H1 (cell line): ENCODE measurements at regions not wholly inside any gene's neighbourhood (a gene's known extent, or its start where the extent isn't known, plus 50 kb on each side); places are given as distances from the start of the nearest gene placed in this dataset.

ENCODE experiments used
- CTCF ChIA-PET: fragments of 300-600 bp; sonication (Branson Sonifier 250); formaldehyde crosslinking; loops from one replicate; lab custom pipeline; 2021; ENCODE audit not compliant: partially characterized antibody; lab: Charles Lee
- POLR2A ChIA-PET: fragments of 300-600 bp; sonication (Branson Sonifier 250); formaldehyde crosslinking; loops from one replicate; lab custom pipeline; 2021; ENCODE audit warnings: inconsistent platforms; ENCODE audit not compliant: partially characterized antibody; lab: Charles Lee
- DNase-seq, 2 experiments: peaks; one replicate each; pipeline versions ENCODE4 v3.0.0 to v3.0.0-alpha.2; 2010 to 2022; ENCODE audit warnings: low spot score in 2 of 2, low read depth in 1 of 2, mixed read lengths in 1 of 2
- FAIRE-seq: peaks from 2 replicates; lab custom pipeline; 2011; peaks lifted over from hg19 to GRCh38; lab: Jason Lieb, UNC
- H2AFZ ChIP-seq: 2 replicates; pipeline ENCODE4 v1.8.1; 2012; ENCODE audit warnings: low read length, inconsistent platforms
- H2AK5ac ChIP-seq: 2 replicates; pipeline ENCODE4 v1.6.1; 2013; ENCODE audit warnings: low read depth, low read length
- H2BK120ac ChIP-seq: replicated peaks from 2 replicates; pipeline ENCODE3; 2013; ENCODE audit warnings: low read depth, low read length, inconsistent platforms
- H2BK12ac ChIP-seq: 2 replicates; pipeline ENCODE4 v1.6.1; 2013; ENCODE audit warnings: low read depth, low read length
- H2BK15ac ChIP-seq: 2 replicates; pipeline ENCODE4 v1.6.1; 2013; ENCODE audit warnings: low read length
- H2BK20ac ChIP-seq: 2 replicates; pipeline ENCODE4 v1.6.1; 2013; ENCODE audit warnings: low read length
- H2BK5ac ChIP-seq: 2 replicates; pipeline ENCODE4 v1.6.1; 2013; ENCODE audit warnings: low read depth, low read length
- H3K14ac ChIP-seq: 2 replicates; pipeline ENCODE4 v1.6.1; 2013; ENCODE audit warnings: inconsistent platforms; ENCODE audit not compliant: insufficient read length
- H3K18ac ChIP-seq: 2 replicates; pipeline ENCODE4 v1.6.1; 2013; ENCODE audit warnings: low read length; ENCODE audit errors: extremely low read depth
- H3K23ac ChIP-seq: 2 replicates; pipeline ENCODE4 v1.6.1; 2013; ENCODE audit warnings: inconsistent platforms; ENCODE audit not compliant: insufficient read length
- H3K23me2 ChIP-seq: 2 replicates; pipeline ENCODE4 v1.6.1; 2013; ENCODE audit warnings: low read depth, low read length
- H3K27ac ChIP-seq: 2 replicates; pipeline ENCODE4 v1.6.1; 2011; ENCODE audit warnings: low read depth, low read length, inconsistent platforms
- H3K27me3 ChIP-seq, 4 experiments: replicated peaks in 1 of 4; 1 replicate in 1 of 4; 2 replicates in 3 of 4; pipeline versions ENCODE4 v1.6.1 to v1.8.1; 2011 to 2013; ENCODE audit warnings: low read length in 3 of 4, mild to moderate bottlenecking in 3 of 4, inconsistent platforms in 2 of 4, mixed read lengths in 2 of 4, moderate library complexity in 1 of 4; ENCODE audit not compliant: control insufficient read depth in 3 of 4, insufficient read depth in 3 of 4; ENCODE audit errors: extremely low read depth in 1 of 4
- H3K36me3 ChIP-seq, 4 experiments: 2 replicates each; pipeline versions ENCODE4 v1.6.1 to v1.8.1; 2011 to 2013; ENCODE audit warnings: mild to moderate bottlenecking in 4 of 4, low read length in 3 of 4, moderate library complexity in 2 of 4, control low read depth in 1 of 4, inconsistent platforms in 1 of 4; ENCODE audit not compliant: insufficient read depth in 4 of 4, control insufficient read depth in 2 of 4
- H3K4ac ChIP-seq: replicated peaks from 2 replicates; pipeline ENCODE3; 2013; ENCODE audit warnings: low read length, low read depth, mixed read lengths, inconsistent platforms; ENCODE audit not compliant: insufficient read length
- H3K4me1 ChIP-seq, 4 experiments: replicated peaks in 1 of 4; 1 replicate in 1 of 4; 2 replicates in 3 of 4; pipeline versions ENCODE4 v1.6.1 to v1.8.1; 2011 to 2013; ENCODE audit warnings: low read length in 3 of 4, inconsistent platforms in 2 of 4, mixed read lengths in 1 of 4; ENCODE audit not compliant: insufficient read depth in 4 of 4, control insufficient read depth in 3 of 4
- H3K4me2 ChIP-seq, 2 experiments: 2 replicates each; pipeline versions ENCODE4 v1.6.1 to v1.8.1; 2011 to 2013; ENCODE audit warnings: low read depth in 2 of 2, low read length in 2 of 2, control low read depth in 1 of 2, inconsistent platforms in 1 of 2, mild to moderate bottlenecking in 1 of 2; ENCODE audit not compliant: insufficient read depth in 1 of 2
- H3K4me3 ChIP-seq, 4 experiments: fragments of 200-600, 300-600 bp in 1 of 4; sonication (generic), shearing (Covaris generic), sonication (Bioruptor Twin) in 1 of 4; 2 replicates each; pipeline versions ENCODE4 v1.5.1 to v1.8.1; 2011 to 2016; ENCODE audit warnings: low read length in 4 of 4, low read depth in 3 of 4, control low read depth in 2 of 4, inconsistent platforms in 2 of 4, mild to moderate bottlenecking in 2 of 4, mixed read lengths in 1 of 4, moderate library complexity in 1 of 4; ENCODE audit not compliant: insufficient read depth in 2 of 4; ENCODE audit errors: extremely low read depth in 1 of 4
- H3K56ac ChIP-seq: replicated peaks from 2 replicates; pipeline ENCODE3; 2013; ENCODE audit warnings: low read depth, mild to moderate bottlenecking, mixed read lengths, low read length, inconsistent platforms; ENCODE audit not compliant: insufficient read length
- H3K79me1 ChIP-seq: 2 replicates; pipeline ENCODE4 v1.6.1; 2013; ENCODE audit warnings: low read depth, low read length, control low read depth
- H3K79me2 ChIP-seq, 2 experiments: 2 replicates each; pipeline versions ENCODE4 v1.6.1 to v1.8.1; 2012 to 2013; ENCODE audit warnings: low read length in 2 of 2, mild to moderate bottlenecking in 2 of 2, inconsistent platforms in 1 of 2; ENCODE audit not compliant: insufficient read depth in 2 of 2, control insufficient read depth in 1 of 2
- H3K9ac ChIP-seq, 4 experiments: replicated peaks in 1 of 4; 1 replicate in 1 of 4; 2 replicates in 3 of 4; pipeline versions ENCODE4 v1.6.1 to v1.8.1; 2011 to 2013; ENCODE audit warnings: low read depth in 3 of 4, low read length in 3 of 4, control low read depth in 2 of 4, mild to moderate bottlenecking in 2 of 4, moderate library complexity in 2 of 4, inconsistent platforms in 1 of 4; ENCODE audit errors: extremely low read depth in 1 of 4
- H3K9me3 ChIP-seq, 2 experiments: 2 replicates each; pipeline versions ENCODE4 v1.6.1 to v1.8.1; 2012 to 2013; ENCODE audit warnings: mild to moderate bottlenecking in 2 of 2, moderate library complexity in 2 of 2, control low read depth in 1 of 2, inconsistent platforms in 1 of 2, low read depth in 1 of 2, low read length in 1 of 2, mixed read lengths in 1 of 2; ENCODE audit not compliant: insufficient read depth in 2 of 2
- H4K20me1 ChIP-seq, 2 experiments: replicated peaks in 1 of 2; 2 replicates each; pipeline versions ENCODE3 to v1.8.1; 2011 to 2013; ENCODE audit warnings: inconsistent platforms in 2 of 2, low read length in 2 of 2, mild to moderate bottlenecking in 1 of 2; ENCODE audit not compliant: insufficient read depth in 2 of 2, control insufficient read depth in 1 of 2
- H4K5ac ChIP-seq: 2 replicates; pipeline ENCODE4 v1.6.1; 2013; ENCODE audit warnings: low read length, low read depth, mixed read lengths, inconsistent platforms; ENCODE audit not compliant: insufficient read length
- H4K8ac ChIP-seq: 2 replicates; pipeline ENCODE4 v1.8.0; 2013; ENCODE audit warnings: mild to moderate bottlenecking, moderate library complexity, low read length, inconsistent platforms; ENCODE audit not compliant: insufficient read depth; ENCODE audit errors: extremely low read depth
- H4K91ac ChIP-seq: replicated peaks from 2 replicates; pipeline ENCODE3; 2013; ENCODE audit warnings: low read length, mixed read lengths, inconsistent platforms; ENCODE audit not compliant: insufficient read length
- ASH2L ChIP-seq: fragments of 200-600, 300-600 bp; sonication (generic); IDR thresholded peaks from one replicate; pipeline ENCODE4 v1.7.1; 2017; ENCODE audit warnings: low read length
- CEBPB ChIP-seq: IDR thresholded peaks from 2 replicates; pipeline ENCODE4 v1.6.1; 2012; ENCODE audit warnings: low read depth, low read length
- EP300 ChIP-seq, 2 experiments: IDR thresholded peaks; 1 replicate in 1 of 2; 2 replicates in 1 of 2; pipeline ENCODE4 v1.6.1; 2011 to 2012; ENCODE audit warnings: low read depth in 2 of 2, low read length in 2 of 2, mild to moderate bottlenecking in 2 of 2, borderline replicate concordance in 1 of 2, inconsistent platforms in 1 of 2, moderate library complexity in 1 of 2
- JUN ChIP-seq: IDR thresholded peaks from 2 replicates; pipeline ENCODE4 v1.6.1; 2011; ENCODE audit warnings: low read depth, mild to moderate bottlenecking, improper control_type of control experiment, low read length
- JUND ChIP-seq: IDR thresholded peaks from 2 replicates; pipeline ENCODE4 v1.6.1; 2011; ENCODE audit warnings: mild to moderate bottlenecking, improper control_type of control experiment, low read length
- KDM4A ChIP-seq: IDR thresholded peaks from one replicate; pipeline ENCODE4 v1.7.1; 2012; ENCODE audit warnings: low read depth, mild to moderate bottlenecking, moderate library complexity, low read length, inconsistent platforms; ENCODE audit not compliant: severe bottlenecking
- MAFK ChIP-seq: IDR thresholded peaks from 2 replicates; pipeline ENCODE4 v1.6.1; 2012; ENCODE audit warnings: low read depth, mild to moderate bottlenecking, improper control_type of control experiment, low read length
- NANOG ChIP-seq: IDR thresholded peaks from 2 replicates; pipeline ENCODE4 v1.6.1; 2011; ENCODE audit warnings: low read length, low read depth, mild to moderate bottlenecking, inconsistent platforms; ENCODE audit not compliant: insufficient read depth, poor library complexity, severe bottlenecking
- POLR2A ChIP-seq, 2 experiments: IDR thresholded peaks; 1 replicate in 1 of 2; 2 replicates in 1 of 2; pipeline ENCODE4 v1.6.1; 2011; ENCODE audit warnings: low read depth in 2 of 2, low read length in 2 of 2, mild to moderate bottlenecking in 2 of 2; ENCODE audit errors: control extremely low read depth in 1 of 2
- RAD21 ChIP-seq, 2 experiments: IDR thresholded peaks in 1 of 2; conservative IDR thresholded peaks in 1 of 2; 2 replicates each; pipeline ENCODE4 v1.6.1; 2011; ENCODE audit warnings: low read depth in 2 of 2, low read length in 2 of 2, improper control_type of control experiment in 1 of 2, inconsistent platforms in 1 of 2, mild to moderate bottlenecking in 1 of 2, moderate library complexity in 1 of 2
- RBBP5 ChIP-seq: IDR thresholded peaks from 2 replicates; pipeline ENCODE4 v1.7.1; 2012; ENCODE audit warnings: low read depth, mild to moderate bottlenecking, inconsistent platforms, low read length, moderate library complexity, borderline replicate concordance
- SRF ChIP-seq: IDR thresholded peaks from 2 replicates; pipeline ENCODE4 v1.6.1; 2011; ENCODE audit warnings: mild to moderate bottlenecking, low read depth, low read length, moderate library complexity
- WGBS, 2 experiments: shearing (Covaris generic) in 1 of 2; methylation state at CpG; one replicate each; pipeline versions ENCODE4 v1.1.6 to v1.1.7; 2013 to 2015; ENCODE audit warnings: low lambda C conversion rate in 2 of 2, mixed read lengths in 2 of 2, inconsistent platforms in 1 of 2, low coverage in 1 of 2, missing lambda C conversion rate in 1 of 2; ENCODE audit not compliant: insufficient replicate concordance in 2 of 2, insufficient coverage in 1 of 2, insufficient read length in 1 of 2; ENCODE audit errors: extremely low coverage in 1 of 2, missing lambda C conversion rate in 1 of 2; 5-methylcytosine and 5-hydroxymethylcytosine counted together

- 0 out of 2 replicates have a peak overlapping the region, but pooled peaks have one; percentile 100 for H2BK15ac ChIP-seq
- H3K9me3 ChIP-seq = no peaks in the 10 kb centered on the region
- H2BK120ac ChIP-seq = no peak overlapping the region
- no peak overlapping the region for H4K8ac ChIP-seq
- no peak overlapping the region for H3K4ac ChIP-seq
- peak overlapping the region; percentile 100 for H2AK5ac ChIP-seq
- no peaks in the 10 kb centered on the region; a peak in 1 of 7 replicates for H3K27me3 ChIP-seq
- ChIA-PET POLR2A (no interaction called here), CTCF (interaction anchor here (0.6 to 3.1 kb wide), 5 partner anchors 9 to 285 kb away, joined by 3 to 9 read pairs (median 4); no protein-coding TSS in a partner anchor)
- no peak overlapping the region for H3K23ac ChIP-seq
- no peaks in the 10 kb centered on the region for H3K36me3 ChIP-seq
- H2BK20ac ChIP-seq = no peak overlapping the region
- no peak overlapping the region for H3K14ac ChIP-seq
- no peak overlapping the region for H4K5ac ChIP-seq
- no peak overlapping the region for H3K9ac ChIP-seq
- DNase-seq (no peak), FAIRE-seq (no peak)
- no peak overlapping the region for H3K4me3 ChIP-seq
- 89% methylated on average over 10 of the region's 10 CpGs; no CpG with 5 or more reads in 1 of the 2 experiments for WGBS, 2 experiments
- peaks cover 9 to 11% of the 10 kb centered on the region in 2 experiments for H4K20me1 ChIP-seq
- no peak overlapping the region; the same call in 1 of the 2 replicates for H2BK5ac ChIP-seq
- H3K4me1 ChIP-seq = peaks cover 0 to 5% (median 2%) of the 10 kb centered on the region in 4 experiments; a peak in 5 of 7 replicates
- no peak for TF ChIP-seq JUN
- no peak for TF ChIP-seq RAD21 (IDR thresholded peaks at IDR 0.05 in 1 of 2, conservative IDR thresholded peaks at IDR 0.05 in 1 of 2; ENCODE audit: low read depth in 2 of 2, low read length in 2 of 2)
- TF ChIP-seq EP300 (IDR thresholded peaks at IDR 0.05; ENCODE audit: borderline replicate concordance in 1 of 2, low read depth in 2 of 2, low read length in 2 of 2) = no peak
- no peak for TF ChIP-seq NANOG
- TF ChIP-seq SRF = no peak
- no peak for TF ChIP-seq MAFK
- no peak for TF ChIP-seq JUND
- TF ChIP-seq ASH2L = no peak
- no peak for TF ChIP-seq CEBPB
- TF ChIP-seq RBBP5 = no peak
- TF ChIP-seq POLR2A (IDR thresholded peaks at IDR 0.05; ENCODE audit: control extremely low read depth in 1 of 2, low read depth in 2 of 2, low read length in 2 of 2) = no peak
- no peak for TF ChIP-seq KDM4A
- no peaks in the 10 kb centered on the region for H3K79me2 ChIP-seq
- H4K91ac ChIP-seq = peak overlapping the region; percentile 15
- no peak overlapping the region for H3K4me2 ChIP-seq
- no peaks in the 10 kb centered on the region; the same call in 1 of the 2 replicates for H3K23me2 ChIP-seq
- no peak overlapping the region for H3K56ac ChIP-seq
- H3K18ac ChIP-seq = no peak overlapping the region
- no peak overlapping the region for H2AFZ ChIP-seq
- H3K27ac ChIP-seq = no peak overlapping the region
- no peak overlapping the region for H2BK12ac ChIP-seq
- peaks cover 4% of the 10 kb centered on the region for H3K79me1 ChIP-seq
Observed at GRCh38 chr16:85374571-85374872, 238.6 kb upstream of the GSE1 start.
